H1 (cell line): ENCODE measurements at regions not wholly inside any gene's neighbourhood (a gene's known extent, or its start where the extent isn't known, plus 50 kb on each side); places are given as distances from the start of the nearest gene placed in this dataset.

Experiments
- CTCF ChIA-PET: fragments of 300-600 bp; sonication (Branson Sonifier 250); formaldehyde crosslinking; loops from one replicate; lab custom pipeline; 2021; ENCODE audit not compliant: partially characterized antibody; lab: Charles Lee
- POLR2A ChIA-PET: fragments of 300-600 bp; sonication (Branson Sonifier 250); formaldehyde crosslinking; loops from one replicate; lab custom pipeline; 2021; ENCODE audit warnings: inconsistent platforms; ENCODE audit not compliant: partially characterized antibody; lab: Charles Lee
- DNase-seq, 2 experiments: peaks; one replicate each; pipeline versions ENCODE4 v3.0.0 to v3.0.0-alpha.2; 2010 to 2022; ENCODE audit warnings: low spot score in 2 of 2, low read depth in 1 of 2, mixed read lengths in 1 of 2
- FAIRE-seq: peaks from 2 replicates; lab custom pipeline; 2011; peaks lifted over from hg19 to GRCh38; lab: Jason Lieb, UNC
- H2AFZ ChIP-seq: 2 replicates; pipeline ENCODE4 v1.8.1; 2012; ENCODE audit warnings: low read length, inconsistent platforms
- H2AK5ac ChIP-seq: 2 replicates; pipeline ENCODE4 v1.6.1; 2013; ENCODE audit warnings: low read depth, low read length
- H2BK120ac ChIP-seq: replicated peaks from 2 replicates; pipeline ENCODE3; 2013; ENCODE audit warnings: low read depth, low read length, inconsistent platforms
- H2BK12ac ChIP-seq: 2 replicates; pipeline ENCODE4 v1.6.1; 2013; ENCODE audit warnings: low read depth, low read length
- H2BK15ac ChIP-seq: 2 replicates; pipeline ENCODE4 v1.6.1; 2013; ENCODE audit warnings: low read length
- H2BK20ac ChIP-seq: 2 replicates; pipeline ENCODE4 v1.6.1; 2013; ENCODE audit warnings: low read length
- H2BK5ac ChIP-seq: 2 replicates; pipeline ENCODE4 v1.6.1; 2013; ENCODE audit warnings: low read depth, low read length
- H3K14ac ChIP-seq: 2 replicates; pipeline ENCODE4 v1.6.1; 2013; ENCODE audit warnings: inconsistent platforms; ENCODE audit not compliant: insufficient read length
- H3K18ac ChIP-seq: 2 replicates; pipeline ENCODE4 v1.6.1; 2013; ENCODE audit warnings: low read length; ENCODE audit errors: extremely low read depth
- H3K23ac ChIP-seq: 2 replicates; pipeline ENCODE4 v1.6.1; 2013; ENCODE audit warnings: inconsistent platforms; ENCODE audit not compliant: insufficient read length
- H3K23me2 ChIP-seq: 2 replicates; pipeline ENCODE4 v1.6.1; 2013; ENCODE audit warnings: low read depth, low read length
- H3K27ac ChIP-seq: 2 replicates; pipeline ENCODE4 v1.6.1; 2011; ENCODE audit warnings: low read depth, low read length, inconsistent platforms
- H3K27me3 ChIP-seq, 4 experiments: replicated peaks in 1 of 4; 1 replicate in 1 of 4; 2 replicates in 3 of 4; pipeline versions ENCODE4 v1.6.1 to v1.8.1; 2011 to 2013; ENCODE audit warnings: low read length in 3 of 4, mild to moderate bottlenecking in 3 of 4, inconsistent platforms in 2 of 4, mixed read lengths in 2 of 4, moderate library complexity in 1 of 4; ENCODE audit not compliant: control insufficient read depth in 3 of 4, insufficient read depth in 3 of 4; ENCODE audit errors: extremely low read depth in 1 of 4
- H3K36me3 ChIP-seq, 4 experiments: 2 replicates each; pipeline versions ENCODE4 v1.6.1 to v1.8.1; 2011 to 2013; ENCODE audit warnings: mild to moderate bottlenecking in 4 of 4, low read length in 3 of 4, moderate library complexity in 2 of 4, control low read depth in 1 of 4, inconsistent platforms in 1 of 4; ENCODE audit not compliant: insufficient read depth in 4 of 4, control insufficient read depth in 2 of 4
- H3K4ac ChIP-seq: replicated peaks from 2 replicates; pipeline ENCODE3; 2013; ENCODE audit warnings: low read length, low read depth, mixed read lengths, inconsistent platforms; ENCODE audit not compliant: insufficient read length
- H3K4me1 ChIP-seq, 4 experiments: replicated peaks in 1 of 4; 1 replicate in 1 of 4; 2 replicates in 3 of 4; pipeline versions ENCODE4 v1.6.1 to v1.8.1; 2011 to 2013; ENCODE audit warnings: low read length in 3 of 4, inconsistent platforms in 2 of 4, mixed read lengths in 1 of 4; ENCODE audit not compliant: insufficient read depth in 4 of 4, control insufficient read depth in 3 of 4
- H3K4me2 ChIP-seq, 2 experiments: 2 replicates each; pipeline versions ENCODE4 v1.6.1 to v1.8.1; 2011 to 2013; ENCODE audit warnings: low read depth in 2 of 2, low read length in 2 of 2, control low read depth in 1 of 2, inconsistent platforms in 1 of 2, mild to moderate bottlenecking in 1 of 2; ENCODE audit not compliant: insufficient read depth in 1 of 2
- H3K4me3 ChIP-seq, 4 experiments: fragments of 200-600, 300-600 bp in 1 of 4; sonication (generic), shearing (Covaris generic), sonication (Bioruptor Twin) in 1 of 4; 2 replicates each; pipeline versions ENCODE4 v1.5.1 to v1.8.1; 2011 to 2016; ENCODE audit warnings: low read length in 4 of 4, low read depth in 3 of 4, control low read depth in 2 of 4, inconsistent platforms in 2 of 4, mild to moderate bottlenecking in 2 of 4, mixed read lengths in 1 of 4, moderate library complexity in 1 of 4; ENCODE audit not compliant: insufficient read depth in 2 of 4; ENCODE audit errors: extremely low read depth in 1 of 4
- H3K56ac ChIP-seq: replicated peaks from 2 replicates; pipeline ENCODE3; 2013; ENCODE audit warnings: low read depth, mild to moderate bottlenecking, mixed read lengths, low read length, inconsistent platforms; ENCODE audit not compliant: insufficient read length
- H3K79me1 ChIP-seq: 2 replicates; pipeline ENCODE4 v1.6.1; 2013; ENCODE audit warnings: low read depth, low read length, control low read depth
- H3K79me2 ChIP-seq, 2 experiments: 2 replicates each; pipeline versions ENCODE4 v1.6.1 to v1.8.1; 2012 to 2013; ENCODE audit warnings: low read length in 2 of 2, mild to moderate bottlenecking in 2 of 2, inconsistent platforms in 1 of 2; ENCODE audit not compliant: insufficient read depth in 2 of 2, control insufficient read depth in 1 of 2
- H3K9ac ChIP-seq, 4 experiments: replicated peaks in 1 of 4; 1 replicate in 1 of 4; 2 replicates in 3 of 4; pipeline versions ENCODE4 v1.6.1 to v1.8.1; 2011 to 2013; ENCODE audit warnings: low read depth in 3 of 4, low read length in 3 of 4, control low read depth in 2 of 4, mild to moderate bottlenecking in 2 of 4, moderate library complexity in 2 of 4, inconsistent platforms in 1 of 4; ENCODE audit errors: extremely low read depth in 1 of 4
- H3K9me3 ChIP-seq, 2 experiments: 2 replicates each; pipeline versions ENCODE4 v1.6.1 to v1.8.1; 2012 to 2013; ENCODE audit warnings: mild to moderate bottlenecking in 2 of 2, moderate library complexity in 2 of 2, control low read depth in 1 of 2, inconsistent platforms in 1 of 2, low read depth in 1 of 2, low read length in 1 of 2, mixed read lengths in 1 of 2; ENCODE audit not compliant: insufficient read depth in 2 of 2
- H4K20me1 ChIP-seq, 2 experiments: replicated peaks in 1 of 2; 2 replicates each; pipeline versions ENCODE3 to v1.8.1; 2011 to 2013; ENCODE audit warnings: inconsistent platforms in 2 of 2, low read length in 2 of 2, mild to moderate bottlenecking in 1 of 2; ENCODE audit not compliant: insufficient read depth in 2 of 2, control insufficient read depth in 1 of 2
- H4K5ac ChIP-seq: 2 replicates; pipeline ENCODE4 v1.6.1; 2013; ENCODE audit warnings: low read length, low read depth, mixed read lengths, inconsistent platforms; ENCODE audit not compliant: insufficient read length
- H4K8ac ChIP-seq: 2 replicates; pipeline ENCODE4 v1.8.0; 2013; ENCODE audit warnings: mild to moderate bottlenecking, moderate library complexity, low read length, inconsistent platforms; ENCODE audit not compliant: insufficient read depth; ENCODE audit errors: extremely low read depth
- H4K91ac ChIP-seq: replicated peaks from 2 replicates; pipeline ENCODE3; 2013; ENCODE audit warnings: low read length, mixed read lengths, inconsistent platforms; ENCODE audit not compliant: insufficient read length
- CTCF ChIP-seq, 3 experiments: IDR thresholded peaks; 1 replicate in 2 of 3; 2 replicates in 1 of 3; pipeline versions ENCODE4 v1.5.1 to v1.6.1; 2011; ENCODE audit warnings: low read length in 3 of 3, mild to moderate bottlenecking in 3 of 3, inconsistent platforms in 2 of 3, low read depth in 1 of 3, moderate library complexity in 1 of 3; ENCODE audit not compliant: insufficient read depth in 1 of 3; ENCODE audit errors: control extremely low read depth in 1 of 3
- GABPA ChIP-seq: IDR thresholded peaks from 2 replicates; pipeline ENCODE4 v1.6.1; 2011; ENCODE audit warnings: mild to moderate bottlenecking, low read length, moderate library complexity, borderline replicate concordance; ENCODE audit not compliant: insufficient read depth
- RAD21 ChIP-seq, 2 experiments: IDR thresholded peaks in 1 of 2; conservative IDR thresholded peaks in 1 of 2; 2 replicates each; pipeline ENCODE4 v1.6.1; 2011; ENCODE audit warnings: low read depth in 2 of 2, low read length in 2 of 2, improper control_type of control experiment in 1 of 2, inconsistent platforms in 1 of 2, mild to moderate bottlenecking in 1 of 2, moderate library complexity in 1 of 2
- SUZ12 ChIP-seq: fragments of 200-600 bp; sonication (generic); IDR thresholded peaks from 2 replicates; pipeline ENCODE4 v1.6.1; 2012; ENCODE audit warnings: mild to moderate bottlenecking, inconsistent platforms, low read length, moderate library complexity, mixed read lengths
- TEAD4 ChIP-seq: IDR thresholded peaks from 2 replicates; pipeline ENCODE4 v1.6.1; 2012; ENCODE audit warnings: low read depth, low read length, inconsistent platforms, mixed read lengths
- WGBS, 2 experiments: shearing (Covaris generic) in 1 of 2; methylation state at CpG; one replicate each; pipeline versions ENCODE4 v1.1.6 to v1.1.7; 2013 to 2015; ENCODE audit warnings: low lambda C conversion rate in 2 of 2, mixed read lengths in 2 of 2, inconsistent platforms in 1 of 2, low coverage in 1 of 2, missing lambda C conversion rate in 1 of 2; ENCODE audit not compliant: insufficient replicate concordance in 2 of 2, insufficient coverage in 1 of 2, insufficient read length in 1 of 2; ENCODE audit errors: extremely low coverage in 1 of 2, missing lambda C conversion rate in 1 of 2; 5-methylcytosine and 5-hydroxymethylcytosine counted together

- no peak overlapping the region for H2BK120ac ChIP-seq
- no peak overlapping the region for H2AK5ac ChIP-seq
- WGBS, 2 experiments = 79% methylated on average over 3 of the region's 3 CpGs; no CpG with 5 or more reads in 1 of the 2 experiments
Observed at GRCh38 chr4:145404761-145405160, 76.9 kb upstream of the SMAD1 start.

More at GRCh38 chr4:145404761-145405160, 76.9 kb upstream of the SMAD1 start:
- DNase-seq (no peak), FAIRE-seq (no peak)
- POLR2A ChIA-PET = no interaction called here
- H2BK15ac ChIP-seq = no peak overlapping the region
- H3K4me1 ChIP-seq = no peaks in the 10 kb centered on the region
- no peak overlapping the region for H4K8ac ChIP-seq
- no peak overlapping the region for H2BK5ac ChIP-seq
- H4K20me1 ChIP-seq = no peaks in the 10 kb centered on the region
- no peaks in the 10 kb centered on the region for H3K36me3 ChIP-seq
- H3K9me3 ChIP-seq = no peaks in the 10 kb centered on the region
- H2AFZ ChIP-seq = peak overlapping the region; percentile 76; the same call in 1 of the 2 replicates
- H3K4me2 ChIP-seq = no peak overlapping the region
- H3K56ac ChIP-seq = no peak overlapping the region
- H3K27ac ChIP-seq = no peak overlapping the region
- H3K23me2 ChIP-seq = no peaks in the 10 kb centered on the region
- no peak overlapping the region for H2BK12ac ChIP-seq
- TF ChIP-seq TEAD4 (no peak), GABPA (no peak), SUZ12 (no peak), CTCF (IDR thresholded peaks at IDR 0.05; ENCODE audit: control extremely low read depth in 1 of 3, insufficient read depth in 1 of 3, low read depth in 1 of 3, low read length in 3 of 3) (no peak), RAD21 (IDR thresholded peaks at IDR 0.05 in 1 of 2, conservative IDR thresholded peaks at IDR 0.05 in 1 of 2; ENCODE audit: low read depth in 2 of 2, low read length in 2 of 2) (no peak)
- no peak overlapping the region for H3K4ac ChIP-seq
- H3K27me3 ChIP-seq = peaks cover 0 to 1% (median 0%) of the 10 kb centered on the region in 4 experiments; a peak in 1 of 7 replicates
- H3K23ac ChIP-seq = no peak overlapping the region
- no peaks in the 10 kb centered on the region for H3K79me1 ChIP-seq
- H4K5ac ChIP-seq = no peak overlapping the region
- no peak overlapping the region for H4K91ac ChIP-seq
- H2BK20ac ChIP-seq = no peak overlapping the region
- CTCF ChIA-PET = interaction anchor here (1.0 kb wide), 2 partner anchors 10 to 23 kb away, joined by 3 read pairs; no protein-coding TSS in a partner anchor
- H3K14ac ChIP-seq = no peak overlapping the region
- H3K18ac ChIP-seq = no peak overlapping the region
- H3K4me3 ChIP-seq = no peak overlapping the region
- H3K79me2 ChIP-seq = no peaks in the 10 kb centered on the region
- no peak overlapping the region for H3K9ac ChIP-seq
